GM12875 (cell line): ENCODE measurements at regions not wholly inside any gene's neighbourhood (a gene's known extent, or its start where the extent isn't known, plus 50 kb on each side); places are given as distances from the start of the nearest gene placed in this dataset.

Source experiments
- H3K4me3 ChIP-seq: one replicate; pipeline ENCODE4 v1.5.1; 2011; ENCODE audit warnings: low read depth, low read length, control low read depth
- TF ChIP-seq, protein P1 (sequence below): IDR thresholded peaks from 2 replicates; pipeline ENCODE4 v1.5.1; 2011; ENCODE audit warnings: low read depth, mild to moderate bottlenecking, control low read depth, inconsistent platforms, low read length, moderate library complexity, borderline replicate concordance; ENCODE audit not compliant: insufficient read depth

DNA sequence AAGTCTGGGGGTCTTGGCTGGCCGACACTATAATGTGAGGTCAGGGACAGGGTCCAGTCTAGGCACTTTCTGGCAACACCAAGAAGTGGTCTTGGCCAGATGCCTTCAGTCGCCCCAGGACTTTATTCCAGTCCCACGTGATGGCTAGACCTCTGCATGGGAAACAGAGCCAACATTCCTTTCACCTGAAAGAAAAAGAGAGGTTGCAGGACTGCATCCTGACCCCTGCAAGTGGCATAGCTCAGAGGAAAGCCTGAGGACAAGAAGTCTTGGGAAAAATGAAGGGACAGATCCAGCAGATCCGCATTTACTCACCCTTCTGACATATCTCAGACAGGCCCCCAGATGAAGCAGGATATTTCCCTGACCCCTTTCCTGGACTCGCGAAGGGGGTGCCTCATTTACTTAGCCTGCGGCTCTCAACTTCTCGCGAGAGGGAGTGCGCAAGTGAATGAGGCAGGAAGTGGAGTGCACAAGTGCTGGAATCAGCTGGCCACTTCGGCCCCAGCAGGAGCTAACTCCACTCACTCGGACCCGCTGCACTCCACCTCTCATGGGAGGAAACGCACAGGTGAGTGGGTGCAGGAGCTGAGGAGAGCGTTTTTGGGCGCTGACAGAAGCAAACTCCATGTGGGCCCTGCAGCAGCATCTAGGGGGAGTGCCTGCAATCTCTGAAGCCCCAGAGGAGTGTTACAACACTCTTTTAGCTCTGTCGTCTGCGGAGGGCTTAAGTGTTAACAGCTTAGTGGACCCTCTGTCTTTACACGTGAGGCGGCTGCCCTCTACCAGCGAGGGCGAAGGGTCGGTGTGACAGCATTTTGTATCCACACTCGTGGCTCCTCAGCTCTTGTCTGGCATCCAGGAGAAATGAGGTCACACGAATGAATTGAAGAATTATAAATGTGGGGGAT lies 916.2 kb upstream of the GHITM start:
- TF ChIP-seq, protein P1, sequence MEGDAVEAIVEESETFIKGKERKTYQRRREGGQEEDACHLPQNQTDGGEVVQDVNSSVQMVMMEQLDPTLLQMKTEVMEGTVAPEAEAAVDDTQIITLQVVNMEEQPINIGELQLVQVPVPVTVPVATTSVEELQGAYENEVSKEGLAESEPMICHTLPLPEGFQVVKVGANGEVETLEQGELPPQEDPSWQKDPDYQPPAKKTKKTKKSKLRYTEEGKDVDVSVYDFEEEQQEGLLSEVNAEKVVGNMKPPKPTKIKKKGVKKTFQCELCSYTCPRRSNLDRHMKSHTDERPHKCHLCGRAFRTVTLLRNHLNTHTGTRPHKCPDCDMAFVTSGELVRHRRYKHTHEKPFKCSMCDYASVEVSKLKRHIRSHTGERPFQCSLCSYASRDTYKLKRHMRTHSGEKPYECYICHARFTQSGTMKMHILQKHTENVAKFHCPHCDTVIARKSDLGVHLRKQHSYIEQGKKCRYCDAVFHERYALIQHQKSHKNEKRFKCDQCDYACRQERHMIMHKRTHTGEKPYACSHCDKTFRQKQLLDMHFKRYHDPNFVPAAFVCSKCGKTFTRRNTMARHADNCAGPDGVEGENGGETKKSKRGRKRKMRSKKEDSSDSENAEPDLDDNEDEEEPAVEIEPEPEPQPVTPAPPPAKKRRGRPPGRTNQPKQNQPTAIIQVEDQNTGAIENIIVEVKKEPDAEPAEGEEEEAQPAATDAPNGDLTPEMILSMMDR = no peak
- H3K4me3 ChIP-seq = no peak overlapping the region

DNA sequence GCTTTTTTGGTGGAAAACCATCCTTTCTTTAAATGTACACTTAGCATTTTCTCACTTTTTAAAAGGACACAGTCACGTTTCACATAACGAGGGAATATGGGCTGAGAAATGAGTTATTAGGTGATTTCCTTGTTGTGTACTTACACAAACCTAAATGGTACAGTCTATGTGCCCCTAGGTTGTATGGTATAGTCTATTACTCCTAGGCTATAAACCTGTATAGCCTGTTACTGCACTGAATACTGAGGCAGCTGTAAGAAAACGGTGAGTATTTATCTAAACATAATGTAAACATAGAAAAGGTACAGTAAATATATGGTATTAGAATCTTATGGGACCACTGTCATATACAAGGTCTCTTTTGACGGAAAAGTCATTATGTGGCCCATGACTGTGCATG lies 913.5 kb upstream of the GHITM start:
- H3K4me3 ChIP-seq = no peak overlapping the region
- TF ChIP-seq, protein P1 = no peak

DNA sequence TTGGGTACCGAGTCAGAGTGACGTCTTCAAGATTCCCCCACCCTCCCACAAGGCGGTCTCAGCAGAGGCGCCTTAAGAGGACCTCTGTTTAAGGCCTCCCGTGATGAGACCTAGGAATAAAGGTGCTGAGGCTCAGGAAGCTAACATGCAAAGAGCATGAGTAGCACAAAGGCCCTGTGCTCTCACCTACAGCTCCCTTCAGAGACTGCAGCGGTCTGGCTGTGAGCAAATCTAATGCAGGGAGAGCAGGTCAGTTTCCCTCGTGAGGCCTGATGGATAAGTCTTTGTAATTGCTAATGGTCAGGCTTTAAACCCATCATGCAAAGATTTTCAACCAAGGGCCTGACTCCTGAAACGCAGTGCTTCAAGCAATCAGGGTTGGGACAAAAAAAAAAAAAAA lies 909.3 kb upstream of the GHITM start:
- no peak overlapping the region for H3K4me3 ChIP-seq
- TF ChIP-seq, protein P1 = no peak

DNA sequence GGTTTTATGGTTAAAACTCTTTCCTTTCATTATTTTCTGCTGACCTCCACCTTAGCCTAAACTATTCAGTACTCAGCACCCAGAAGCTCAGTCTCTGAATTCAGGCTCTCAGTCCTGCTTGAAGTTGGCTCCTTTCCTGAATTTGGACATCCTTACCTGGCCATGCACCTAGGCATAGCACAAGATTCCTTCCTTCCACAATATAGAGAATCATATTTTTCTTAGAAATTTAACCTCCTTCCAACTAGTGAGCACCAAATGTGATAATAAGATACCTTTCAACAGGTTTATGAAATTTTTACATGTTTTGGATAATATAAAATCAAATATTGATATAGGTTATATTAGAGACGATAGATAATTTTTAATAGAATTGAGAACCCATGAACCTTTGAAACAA lies 905.6 kb upstream of the GHITM start:
- no peak overlapping the region for H3K4me3 ChIP-seq
- TF ChIP-seq, protein P1 = no peak

DNA sequence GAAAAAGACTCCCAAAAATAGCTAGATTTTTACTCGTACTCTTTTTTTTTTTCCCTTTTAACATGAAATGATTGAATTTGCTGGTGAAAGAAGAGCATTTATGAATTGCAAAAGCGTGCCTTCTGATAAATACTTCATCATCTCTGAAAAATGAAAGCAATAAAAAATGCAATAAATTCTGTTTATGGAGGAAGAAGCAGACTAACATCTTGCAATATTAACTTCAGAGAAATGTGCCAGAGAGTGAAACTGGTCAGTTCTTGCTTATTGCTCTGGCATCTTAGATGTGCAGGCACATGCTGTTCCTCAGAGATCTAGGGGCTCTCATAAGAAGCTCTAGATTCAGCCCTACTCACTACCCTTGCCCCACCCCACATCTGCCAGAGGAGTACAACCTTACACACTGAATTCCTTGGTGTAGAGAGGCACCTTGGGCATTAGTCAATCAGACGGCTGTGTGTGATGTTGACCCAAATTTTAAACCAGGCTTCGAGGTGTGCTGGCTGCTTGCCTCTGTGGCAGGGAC lies 891.1 kb upstream of the GHITM start:
- no peak overlapping the region for H3K4me3 ChIP-seq
- TF ChIP-seq, protein P1 = no peak

DNA sequence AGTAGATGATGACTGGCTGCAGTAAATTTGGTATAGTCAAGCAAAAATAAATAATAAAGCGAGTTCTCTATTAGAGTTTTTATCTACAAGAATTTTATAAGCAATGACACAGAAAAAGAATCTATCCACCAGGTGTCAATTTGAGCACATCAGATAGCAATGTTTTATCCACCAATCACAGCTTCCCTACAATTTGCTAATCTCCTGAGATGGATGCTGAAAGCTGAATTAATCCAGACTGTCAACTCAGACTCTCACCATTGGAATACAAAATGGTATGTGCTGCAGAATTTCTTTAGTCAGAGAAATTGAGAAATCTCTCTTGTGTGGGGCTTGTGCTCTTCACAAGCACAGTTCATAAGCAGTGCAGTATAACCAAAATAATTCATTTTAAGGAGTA lies 888.9 kb upstream of the GHITM start:
- H3K4me3 ChIP-seq = no peak overlapping the region
- TF ChIP-seq, protein P1 = no peak

DNA sequence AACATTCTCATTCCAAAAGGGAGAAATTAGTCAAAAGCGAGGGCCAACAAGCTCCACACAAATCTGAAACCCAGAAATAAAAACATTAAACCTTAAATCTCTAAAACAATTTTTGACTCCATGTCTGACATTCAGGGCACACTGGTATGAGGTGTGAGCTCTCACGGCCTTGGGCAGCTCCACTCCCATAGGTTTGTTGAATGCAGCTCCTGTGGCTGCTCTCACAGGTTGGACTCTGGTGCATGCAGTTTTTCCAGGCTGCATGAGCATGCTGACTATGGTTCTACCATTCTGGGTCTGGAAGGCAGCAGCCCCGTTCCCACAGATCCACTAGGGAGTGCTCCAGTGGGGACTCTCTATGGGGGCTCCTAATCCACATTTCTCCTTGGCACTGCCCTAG lies 887.1 kb upstream of the GHITM start:
- no peak overlapping the region for H3K4me3 ChIP-seq
- TF ChIP-seq, protein P1 = no peak
